PC-3 (cell line): ENCODE measurements at regions not wholly inside any gene's neighbourhood (a gene's known extent, or its start where the extent isn't known, plus 50 kb on each side); places are given as distances from the start of the nearest gene placed in this dataset.

ENCODE experiments used
- ATAC-seq: fragments of 200-7000 bp; cut with Tn5 transposase; 2 replicates; pipeline ENCODE4 v1.9.1; 2020; ENCODE audit warnings: mild to moderate bottlenecking, moderate library complexity
- BruUV-seq: library from RNA; stranded (reverse); fragments of 400-500 nt; replicated peaks from 2 replicates; lab custom pipeline; 2021; lab: Mats Ljungman, UMichigan
- CTCF ChIA-PET: fragments of 300-600 bp; sonication (Branson Sonifier 250); formaldehyde crosslinking; loops from one replicate; lab custom pipeline; 2022; ENCODE audit warnings: antibody characterized with exemption; lab: Charles Lee
- POLR2A ChIA-PET: fragments of 300-600 bp; sonication (Branson Sonifier 250); formaldehyde crosslinking; loops from one replicate; lab custom pipeline; 2022; ENCODE audit warnings: antibody characterized with exemption; ENCODE audit not compliant: unreplicated experiment; lab: Charles Lee
- DNase-seq: peaks from one replicate; pipeline ENCODE4 v3.0.0-alpha.2; 2015
- H2AFZ ChIP-seq: fragments of 300-600 bp; sonication (generic); 2 replicates; pipeline ENCODE4 v1.6.0; 2016; ENCODE audit warnings: antibody characterized with exemption, low read length
- H3F3A ChIP-seq: fragments of 300-600 bp; sonication (generic); one replicate; pipeline ENCODE4 v1.6.0; 2017; ENCODE audit warnings: antibody characterized with exemption, low read length, control low read depth, mild to moderate bottlenecking; ENCODE audit not compliant: unreplicated experiment
- H3K27ac ChIP-seq: fragments of 300-600 bp; sonication (generic); 2 replicates; pipeline ENCODE4 v1.5.1; 2016; ENCODE audit warnings: mild to moderate bottlenecking, low read length
- H3K27me3 ChIP-seq: fragments of 300-600 bp; sonication (generic); 2 replicates; pipeline ENCODE4 v1.6.1; 2016; ENCODE audit warnings: low read length, mixed read lengths
- H3K36me3 ChIP-seq: fragments of 300-600 bp; sonication (generic); 2 replicates; pipeline ENCODE4 v1.6.1; 2016; ENCODE audit warnings: low read depth, mixed run types, low read length, mixed read lengths
- H3K4me1 ChIP-seq: fragments of 300-600 bp; sonication (generic); 2 replicates; pipeline ENCODE4 v1.5.1; 2016; ENCODE audit warnings: low read length; ENCODE audit not compliant: insufficient read depth
- H3K4me2 ChIP-seq: fragments of 300-600 bp; sonication (generic); 2 replicates; pipeline ENCODE4 v1.6.0; 2016; ENCODE audit warnings: low read length
- H3K4me3 ChIP-seq: fragments of 300-600 bp; sonication (generic); 2 replicates; pipeline ENCODE4 v1.5.1; 2016; ENCODE audit warnings: mild to moderate bottlenecking, low read length, mixed read lengths
- H3K79me2 ChIP-seq: fragments of 300-600 bp; sonication (generic); 2 replicates; pipeline ENCODE4 v1.6.1; 2017; ENCODE audit warnings: low read length, mixed read lengths
- H3K9ac ChIP-seq: fragments of 300-600 bp; sonication (generic); 2 replicates; pipeline ENCODE4 v1.6.0; 2016; ENCODE audit warnings: mild to moderate bottlenecking, low read length
- H3K9me2 ChIP-seq: fragments of 300-600 bp; sonication (generic); replicated peaks from 2 replicates; pipeline ENCODE4 v1.6.1; 2016; ENCODE audit warnings: mixed run types, low read length, mixed read lengths
- H3K9me3 ChIP-seq: fragments of 300-600 bp; sonication (generic); 2 replicates; pipeline ENCODE4 v1.6.1; 2016; ENCODE audit warnings: low read length, mixed read lengths
- H4K20me1 ChIP-seq: fragments of 300-600 bp; sonication (generic); 2 replicates; pipeline ENCODE4 v1.6.1; 2016; ENCODE audit warnings: low read length, mixed read lengths
- EZH2 ChIP-seq: fragments of 300-600 bp; sonication (generic); IDR thresholded peaks from one replicate; pipeline ENCODE4 v1.6.1; 2017; ENCODE audit warnings: antibody characterized with exemption, mild to moderate bottlenecking, low read length; ENCODE audit not compliant: unreplicated experiment
- EZH2phosphoT487 ChIP-seq: fragments of 300-600 bp; sonication (generic); IDR thresholded peaks from 2 replicates; pipeline ENCODE4 v1.6.1; 2018; ENCODE audit warnings: mild to moderate bottlenecking, antibody characterized with exemption, low read length, borderline replicate concordance
- intact Hi-C: fragments of 100-400 bp; cut with micrococcal nuclease; formaldehyde crosslinking; loops from 2 replicates; pipeline ENCODE4 v1.9.0; 2023
- TF ChIP-seq, protein P1 (sequence below): fragments of 300-600 bp; sonication (generic); conservative IDR thresholded peaks from 2 replicates; pipeline ENCODE4 v1.5.1; 2017; ENCODE audit warnings: antibody characterized with exemption, low read depth, mild to moderate bottlenecking, low read length

DNA sequence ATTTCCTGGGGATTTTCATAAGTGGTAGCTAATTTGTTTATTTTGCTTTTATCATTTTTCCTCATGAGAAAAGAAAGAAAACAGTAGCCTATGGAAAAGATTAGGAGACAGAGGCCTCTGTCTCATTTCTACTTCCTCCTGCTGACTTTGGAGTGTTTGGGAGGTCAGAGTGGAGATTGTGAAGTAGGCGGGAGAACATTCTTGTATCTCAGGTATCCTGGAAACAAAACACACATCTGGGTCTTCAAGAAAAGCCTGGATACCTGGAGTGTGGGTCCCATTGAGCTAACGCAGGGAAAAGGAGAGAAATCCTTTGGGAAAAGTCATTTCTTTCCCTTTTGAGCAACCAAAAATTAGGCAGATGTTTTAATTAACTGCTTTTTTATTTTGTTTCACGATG, 161.5 kb upstream of the DMAC1 start:
- ATAC-seq: no peak
- no peaks in the 10 kb centered on the region for H3K36me3 ChIP-seq
- no peak overlapping the region for H3K27ac ChIP-seq
- no peaks in the 10 kb centered on the region for H4K20me1 ChIP-seq
- H3K9me3 ChIP-seq: no peaks in the 10 kb centered on the region
- no peaks in the 10 kb centered on the region for H3K79me2 ChIP-seq
- no peaks in the 10 kb centered on the region for H3K9me2 ChIP-seq
- H3K9ac ChIP-seq: no peak overlapping the region
- intact Hi-C loops: no loop called here
- no peaks in the 10 kb centered on the region for H3K4me1 ChIP-seq
- TF ChIP-seq EZH2phosphoT487 (no peak), EZH2 (no peak)
- TF ChIP-seq, protein P1, sequence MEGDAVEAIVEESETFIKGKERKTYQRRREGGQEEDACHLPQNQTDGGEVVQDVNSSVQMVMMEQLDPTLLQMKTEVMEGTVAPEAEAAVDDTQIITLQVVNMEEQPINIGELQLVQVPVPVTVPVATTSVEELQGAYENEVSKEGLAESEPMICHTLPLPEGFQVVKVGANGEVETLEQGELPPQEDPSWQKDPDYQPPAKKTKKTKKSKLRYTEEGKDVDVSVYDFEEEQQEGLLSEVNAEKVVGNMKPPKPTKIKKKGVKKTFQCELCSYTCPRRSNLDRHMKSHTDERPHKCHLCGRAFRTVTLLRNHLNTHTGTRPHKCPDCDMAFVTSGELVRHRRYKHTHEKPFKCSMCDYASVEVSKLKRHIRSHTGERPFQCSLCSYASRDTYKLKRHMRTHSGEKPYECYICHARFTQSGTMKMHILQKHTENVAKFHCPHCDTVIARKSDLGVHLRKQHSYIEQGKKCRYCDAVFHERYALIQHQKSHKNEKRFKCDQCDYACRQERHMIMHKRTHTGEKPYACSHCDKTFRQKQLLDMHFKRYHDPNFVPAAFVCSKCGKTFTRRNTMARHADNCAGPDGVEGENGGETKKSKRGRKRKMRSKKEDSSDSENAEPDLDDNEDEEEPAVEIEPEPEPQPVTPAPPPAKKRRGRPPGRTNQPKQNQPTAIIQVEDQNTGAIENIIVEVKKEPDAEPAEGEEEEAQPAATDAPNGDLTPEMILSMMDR: no peak
- H2AFZ ChIP-seq: no peak overlapping the region
- no peak overlapping the region for H3K4me2 ChIP-seq
- CTCF ChIA-PET: no interaction called here
- no peak overlapping the region for H3K4me3 ChIP-seq
- POLR2A ChIA-PET: no interaction called here
- H3K27me3 ChIP-seq: no peaks in the 10 kb centered on the region
- H3F3A ChIP-seq: no peaks in the 10 kb centered on the region
- BruUV-seq: no TSS peak
- DNase-seq: no peak

DNA sequence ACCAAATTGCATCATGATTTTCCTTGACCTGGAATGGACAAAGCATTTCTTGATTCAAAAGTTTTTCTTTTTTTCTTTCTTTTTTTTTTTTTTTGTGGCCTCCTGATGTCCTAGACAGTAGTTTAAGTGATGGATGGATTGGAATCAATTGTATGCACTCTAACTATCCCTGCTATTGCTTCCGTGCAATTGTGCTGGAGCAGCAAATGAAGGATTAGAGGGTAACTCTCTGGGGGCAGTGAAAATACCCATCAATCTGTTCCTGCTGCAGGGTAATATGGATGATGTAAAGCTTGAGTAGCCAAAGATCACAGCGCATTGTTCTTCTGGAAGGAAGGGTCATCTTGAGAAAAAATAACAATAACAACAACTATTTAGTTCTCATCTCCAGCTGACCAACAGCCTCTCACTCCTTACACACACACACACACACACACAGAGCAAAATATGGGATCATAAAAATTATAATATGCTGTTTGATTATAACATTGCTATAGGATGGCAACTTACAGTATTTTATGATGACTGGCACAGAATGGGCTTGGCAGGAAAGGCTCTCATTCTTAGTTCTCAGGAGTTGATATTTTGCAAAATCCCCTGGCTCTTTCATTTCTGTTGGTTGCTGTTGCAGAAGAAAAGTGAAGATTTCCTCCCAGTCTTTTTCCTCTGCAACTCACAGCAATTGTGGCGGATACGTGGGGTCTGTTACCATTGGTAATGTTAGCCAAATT, 160.9 kb upstream of the DMAC1 start:
- DNase-seq: no peak
- no peak overlapping the region for H3K4me2 ChIP-seq
- no peak overlapping the region for H3K27ac ChIP-seq
- H3K4me3 ChIP-seq: no peak overlapping the region
- no peaks in the 10 kb centered on the region for H3K4me1 ChIP-seq
- intact Hi-C loops: no loop called here
- CTCF ChIA-PET: no interaction called here
- no peaks in the 10 kb centered on the region for H3F3A ChIP-seq
- no peaks in the 10 kb centered on the region for H3K27me3 ChIP-seq
- H3K9ac ChIP-seq: no peak overlapping the region
- no peaks in the 10 kb centered on the region for H3K9me2 ChIP-seq
- TF ChIP-seq, protein P1: no peak
- TF ChIP-seq EZH2phosphoT487 (no peak), EZH2 (no peak)
- no peak overlapping the region for H2AFZ ChIP-seq
- H3K79me2 ChIP-seq: no peaks in the 10 kb centered on the region
- no peak for ATAC-seq
- H4K20me1 ChIP-seq: no peaks in the 10 kb centered on the region
- H3K9me3 ChIP-seq: no peaks in the 10 kb centered on the region
- no peaks in the 10 kb centered on the region for H3K36me3 ChIP-seq
- POLR2A ChIA-PET: no interaction called here
- no TSS peak for BruUV-seq

DNA sequence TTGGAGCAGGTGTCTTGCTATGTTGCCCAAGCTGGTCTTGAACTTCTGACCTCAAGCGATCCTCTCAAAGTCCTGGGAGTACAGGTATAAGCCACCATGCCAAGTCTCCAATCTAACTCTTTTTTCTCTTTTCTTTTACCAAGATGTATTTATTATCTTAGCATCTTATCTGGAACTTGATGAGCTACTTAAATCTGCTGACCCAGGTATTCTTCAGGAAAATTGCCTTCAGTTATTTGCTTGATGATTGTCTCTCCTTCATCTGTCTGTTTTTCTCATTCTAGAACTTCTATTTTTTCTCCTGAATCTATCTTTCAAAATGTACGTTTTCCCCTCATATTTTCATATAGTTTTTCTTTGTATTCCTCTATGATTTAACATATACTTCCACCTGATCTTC, 158.2 kb upstream of the DMAC1 start:
- Histone ChIP-seq H3K4me2 (no peak overlapping the region), H3K4me1 (no peaks in the 10 kb centered on the region), H3K36me3 (no peaks in the 10 kb centered on the region), H3K9ac (no peak overlapping the region), H3K9me2 (no peaks in the 10 kb centered on the region), H3K27ac (no peak overlapping the region), H3K9me3 (no peaks in the 10 kb centered on the region), H3K27me3 (no peaks in the 10 kb centered on the region), H3K4me3 (no peak overlapping the region), H3F3A (no peaks in the 10 kb centered on the region), H3K79me2 (no peaks in the 10 kb centered on the region), H4K20me1 (no peaks in the 10 kb centered on the region), H2AFZ (no peak overlapping the region)
- no peak for TF ChIP-seq EZH2
- no peak for TF ChIP-seq EZH2phosphoT487
- TF ChIP-seq, protein P1: no peak
- ChIA-PET POLR2A (no interaction called here), CTCF (no interaction called here)
- intact Hi-C loops: no loop called here
- DNase-seq: no peak
- ATAC-seq: no peak
- no TSS peak for BruUV-seq
